Spleen (tissue), 7 donors: ENCODE measurements at regions not wholly inside any gene's neighbourhood (a gene's known extent, or its start where the extent isn't known, plus 50 kb on each side); places are given as distances from the start of the nearest gene placed in this dataset.

Experiments used
- CTCF ChIP-seq, 11 experiments: fragments of 200-600 bp in 7 of 11; fragments of 450-650 bp in 4 of 11; sonication (generic) in 4 of 11; IDR thresholded peaks in 8 of 11; conservative IDR thresholded peaks in 3 of 11; 1 replicate in 7 of 11; 2 replicates in 4 of 11; pipeline versions ENCODE4 v1.4.0 to v1.8.0; 2016 to 2021; ENCODE audit warnings: antibody characterized with exemption in 11 of 11, inconsistent platforms in 4 of 11, mild to moderate bottlenecking in 1 of 11
- POLR2A ChIP-seq, 3 donors: fragments of 450-650 bp; IDR thresholded peaks; one replicate each; pipeline ENCODE4 v1.5.1; 2017; ENCODE audit warnings: antibody characterized with exemption in 3 of 3, mild to moderate bottlenecking in 1 of 3
- POLR2AphosphoS5 ChIP-seq, 3 donors: sonication (generic); formaldehyde crosslinking; IDR thresholded peaks; one replicate each; pipeline ENCODE4 v1.5.1; 2017; ENCODE audit warnings: antibody characterized with exemption in 3 of 3
- donor health status: DM: no; HTN: no; CAD: no; lungs with moderate emphysema.
- donor health status: DM: no; HTN: no; CAD: no.
- donor health status: DM: no; HTN: no; CAD: no.

GRCh38 chr2:49367003-49367402, 212.7 kb upstream of the FSHR start:
- no peak for TF ChIP-seq CTCF (IDR thresholded peaks at IDR 0.05 in 8 of 11, conservative IDR thresholded peaks at IDR 0.05 in 3 of 11)
- no peak for TF ChIP-seq POLR2A (IDR thresholded peaks at IDR 0.05)
- TF ChIP-seq POLR2AphosphoS5 (IDR thresholded peaks at IDR 0.05), result no peak
